HEK293 (cell line): ENCODE measurements at regions not wholly inside any gene's neighbourhood (a gene's known extent, or its start where the extent isn't known, plus 50 kb on each side); places are given as distances from the start of the nearest gene placed in this dataset.

Experiments used
- CTCF ChIA-PET: fragments of 350-600 bp; formaldehyde crosslinking; extraction: SDS; loops from one replicate; lab custom pipeline; 2021; ENCODE audit warnings: antibody characterized with exemption; lab: Yijun Ruan, JAX
- POLR2A ChIA-PET: fragments of 300-600 bp; formaldehyde crosslinking; extraction: SDS; loops from one replicate; lab custom pipeline; 2020; ENCODE audit warnings: antibody characterized with exemption, inconsistent platforms; lab: Yijun Ruan, JAX
- H3K27ac ChIP-seq: fragments of 200-500 bp; sonication (Bioruptor generic); 2 replicates; pipeline ENCODE4 v1.5.1; 2014; ENCODE audit warnings: low read depth, low read length, control low read depth, inconsistent platforms; ENCODE audit errors: extremely low read depth
- H3K36me3 ChIP-seq, 2 experiments: fragments of 200-500 bp in 1 of 2; sonication (Bioruptor generic) in 1 of 2; 1 replicate in 1 of 2; 2 replicates in 1 of 2; pipeline ENCODE4 v1.5.1; 2014 to 2017; ENCODE audit warnings: inconsistent platforms in 2 of 2, low read length in 2 of 2; ENCODE audit not compliant: control insufficient read depth in 2 of 2, insufficient read depth in 1 of 2
- H3K4me1 ChIP-seq: fragments of 200-500 bp; sonication (Bioruptor generic); 2 replicates; pipeline ENCODE4 v1.5.1; 2014; ENCODE audit warnings: mild to moderate bottlenecking, low read length, inconsistent platforms; ENCODE audit not compliant: control insufficient read depth, insufficient read depth
- H3K4me3 ChIP-seq: 2 replicates; pipeline ENCODE4 v1.5.1; 2011; ENCODE audit warnings: low read depth, mild to moderate bottlenecking, control low read depth, low read length, moderate library complexity
- H3K9me3 ChIP-seq: fragments of 200-500 bp; sonication (Bioruptor generic); 2 replicates; pipeline ENCODE4 v1.5.1; 2014; ENCODE audit warnings: low read depth, low read length, inconsistent platforms; ENCODE audit not compliant: control insufficient read depth, insufficient read depth
- BCL11B ChIP-seq: fragments of 450-650 bp; formaldehyde crosslinking; IDR thresholded peaks from 2 replicates; pipeline ENCODE4 v1.5.1; 2016; ENCODE audit warnings: low read depth, missing biosample characterization, missing genetic modification characterization
- FEZF1 ChIP-seq: fragments of 450-650 bp; formaldehyde crosslinking; IDR thresholded peaks from 2 replicates; pipeline ENCODE4 v1.5.1; 2016; ENCODE audit warnings: missing biosample characterization, missing genetic modification characterization
- IKZF3 ChIP-seq: fragments of 450-650 bp; IDR thresholded peaks from 2 replicates; pipeline ENCODE4 v1.5.0; 2018; ENCODE audit warnings: missing biosample characterization, mild to moderate bottlenecking, missing genetic modification characterization, moderate library complexity
- KLF9 ChIP-seq: fragments of 450-650 bp; formaldehyde crosslinking; IDR thresholded peaks from 2 replicates; pipeline ENCODE4 v1.5.1; 2016; ENCODE audit warnings: missing biosample characterization, missing genetic modification characterization, low read depth
- TCF7L2 ChIP-seq: IDR thresholded peaks from 2 replicates; pipeline ENCODE4 v1.6.1; 2011; ENCODE audit warnings: low read depth, mild to moderate bottlenecking, inconsistent platforms, low read length, moderate library complexity, borderline replicate concordance
- ZNF148 ChIP-seq: fragments of 450-650 bp; formaldehyde crosslinking; IDR thresholded peaks from 2 replicates; pipeline ENCODE4 v1.5.0; 2017; ENCODE audit warnings: missing biosample characterization, missing genetic modification characterization, borderline replicate concordance
- ZNF157 ChIP-seq: fragments of 450-650 bp; formaldehyde crosslinking; IDR thresholded peaks from 2 replicates; pipeline ENCODE4 v1.5.1; 2016; ENCODE audit warnings: missing biosample characterization, missing genetic modification characterization
- ZNF175 ChIP-seq: fragments of 450-650 bp; formaldehyde crosslinking; IDR thresholded peaks from 2 replicates; pipeline ENCODE4 v1.5.1; 2016; ENCODE audit warnings: missing biosample characterization, missing genetic modification characterization
- ZNF350 ChIP-seq: fragments of 450-650 bp; formaldehyde crosslinking; IDR thresholded peaks from 2 replicates; pipeline ENCODE4 v1.5.0; 2017; ENCODE audit warnings: missing biosample characterization, mild to moderate bottlenecking, missing genetic modification characterization
- ZNF423 ChIP-seq: fragments of 450-650 bp; formaldehyde crosslinking; IDR thresholded peaks from 2 replicates; pipeline ENCODE4 v1.5.1; 2016; ENCODE audit warnings: missing biosample characterization, missing genetic modification characterization
- ZNF510 ChIP-seq: fragments of 450-650 bp; formaldehyde crosslinking; IDR thresholded peaks from 2 replicates; pipeline ENCODE4 v1.5.1; 2018; ENCODE audit warnings: mild to moderate bottlenecking, missing genetic modification characterization, missing biosample characterization; ENCODE audit not compliant: insufficient replicate concordance
- ZNF561 ChIP-seq: fragments of 450-650 bp; IDR thresholded peaks from 2 replicates; pipeline ENCODE4 v1.5.1; 2018; ENCODE audit warnings: missing biosample characterization, missing genetic modification characterization, borderline replicate concordance
- ZNF654 ChIP-seq: fragments of 450-650 bp; formaldehyde crosslinking; IDR thresholded peaks from 2 replicates; pipeline ENCODE4 v1.5.1; 2016; ENCODE audit warnings: low read depth, missing biosample characterization, missing genetic modification characterization
- ZNF664 ChIP-seq: fragments of 450-650 bp; formaldehyde crosslinking; IDR thresholded peaks from 2 replicates; pipeline ENCODE4 v1.5.1; 2016; ENCODE audit warnings: missing biosample characterization, missing genetic modification characterization
- ZNF747 ChIP-seq: fragments of 450-650 bp; formaldehyde crosslinking; IDR thresholded peaks from 2 replicates; pipeline ENCODE4 v1.5.1; 2016; ENCODE audit warnings: missing biosample characterization, missing genetic modification characterization
- ZSCAN30 ChIP-seq: fragments of 450-650 bp; IDR thresholded peaks from 2 replicates; pipeline ENCODE4 v1.5.1; 2018; ENCODE audit warnings: missing biosample characterization, mild to moderate bottlenecking, missing genetic modification characterization, moderate library complexity
- TF ChIP-seq, protein P1 (sequence below): fragments of 450-650 bp; formaldehyde crosslinking; IDR thresholded peaks from 2 replicates; pipeline ENCODE4 v1.5.1; 2016; ENCODE audit warnings: missing biosample characterization, missing genetic modification characterization
- TF ChIP-seq, protein P2 (sequence below): fragments of 450-650 bp; formaldehyde crosslinking; IDR thresholded peaks from 2 replicates; pipeline ENCODE4 v1.5.1; 2016; ENCODE audit warnings: missing biosample characterization, missing genetic modification characterization, low read depth
- TF ChIP-seq, protein P3 (sequence below): fragments of 450-650 bp; formaldehyde crosslinking; IDR thresholded peaks from 2 replicates; pipeline ENCODE4 v1.5.1; 2016; ENCODE audit warnings: missing biosample characterization, missing genetic modification characterization
- TF ChIP-seq, protein P4 (sequence below): fragments of 450-650 bp; formaldehyde crosslinking; IDR thresholded peaks from 2 replicates; pipeline ENCODE4 v1.5.1; 2016; ENCODE audit warnings: missing biosample characterization, missing genetic modification characterization

- no peak for TF ChIP-seq FEZF1 (tag by site-specific recombination)
- TF ChIP-seq, protein P1, sequence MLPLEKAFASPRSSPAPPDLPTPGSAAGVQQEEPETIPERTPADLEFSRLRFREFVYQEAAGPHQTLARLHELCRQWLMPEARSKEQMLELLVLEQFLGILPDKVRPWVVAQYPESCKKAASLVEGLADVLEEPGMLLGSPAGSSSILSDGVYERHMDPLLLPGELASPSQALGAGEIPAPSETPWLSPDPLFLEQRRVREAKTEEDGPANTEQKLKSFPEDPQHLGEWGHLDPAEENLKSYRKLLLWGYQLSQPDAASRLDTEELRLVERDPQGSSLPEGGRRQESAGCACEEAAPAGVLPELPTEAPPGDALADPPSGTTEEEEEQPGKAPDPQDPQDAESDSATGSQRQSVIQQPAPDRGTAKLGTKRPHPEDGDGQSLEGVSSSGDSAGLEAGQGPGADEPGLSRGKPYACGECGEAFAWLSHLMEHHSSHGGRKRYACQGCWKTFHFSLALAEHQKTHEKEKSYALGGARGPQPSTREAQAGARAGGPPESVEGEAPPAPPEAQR = no peak
- TF ChIP-seq BCL11B (tag by site-specific recombination) = no peak
- TF ChIP-seq ZNF747 = no peak
- TF ChIP-seq TCF7L2 = no peak
- TF ChIP-seq IKZF3 (tag by site-specific recombination) = no peak
- TF ChIP-seq ZNF561 (tag by site-specific recombination) = no peak
- TF ChIP-seq ZNF350 (tag by site-specific recombination) = no peak
- TF ChIP-seq, protein P2, sequence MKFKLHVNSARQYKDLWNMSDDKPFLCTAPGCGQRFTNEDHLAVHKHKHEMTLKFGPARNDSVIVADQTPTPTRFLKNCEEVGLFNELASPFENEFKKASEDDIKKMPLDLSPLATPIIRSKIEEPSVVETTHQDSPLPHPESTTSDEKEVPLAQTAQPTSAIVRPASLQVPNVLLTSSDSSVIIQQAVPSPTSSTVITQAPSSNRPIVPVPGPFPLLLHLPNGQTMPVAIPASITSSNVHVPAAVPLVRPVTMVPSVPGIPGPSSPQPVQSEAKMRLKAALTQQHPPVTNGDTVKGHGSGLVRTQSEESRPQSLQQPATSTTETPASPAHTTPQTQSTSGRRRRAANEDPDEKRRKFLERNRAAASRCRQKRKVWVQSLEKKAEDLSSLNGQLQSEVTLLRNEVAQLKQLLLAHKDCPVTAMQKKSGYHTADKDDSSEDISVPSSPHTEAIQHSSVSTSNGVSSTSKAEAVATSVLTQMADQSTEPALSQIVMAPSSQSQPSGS = no peak
- TF ChIP-seq, protein P3, sequence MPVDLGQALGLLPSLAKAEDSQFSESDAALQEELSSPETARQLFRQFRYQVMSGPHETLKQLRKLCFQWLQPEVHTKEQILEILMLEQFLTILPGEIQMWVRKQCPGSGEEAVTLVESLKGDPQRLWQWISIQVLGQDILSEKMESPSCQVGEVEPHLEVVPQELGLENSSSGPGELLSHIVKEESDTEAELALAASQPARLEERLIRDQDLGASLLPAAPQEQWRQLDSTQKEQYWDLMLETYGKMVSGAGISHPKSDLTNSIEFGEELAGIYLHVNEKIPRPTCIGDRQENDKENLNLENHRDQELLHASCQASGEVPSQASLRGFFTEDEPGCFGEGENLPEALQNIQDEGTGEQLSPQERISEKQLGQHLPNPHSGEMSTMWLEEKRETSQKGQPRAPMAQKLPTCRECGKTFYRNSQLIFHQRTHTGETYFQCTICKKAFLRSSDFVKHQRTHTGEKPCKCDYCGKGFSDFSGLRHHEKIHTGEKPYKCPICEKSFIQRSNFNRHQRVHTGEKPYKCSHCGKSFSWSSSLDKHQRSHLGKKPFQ = no peak
- TF ChIP-seq ZSCAN30 = no peak
- TF ChIP-seq, protein P4, sequence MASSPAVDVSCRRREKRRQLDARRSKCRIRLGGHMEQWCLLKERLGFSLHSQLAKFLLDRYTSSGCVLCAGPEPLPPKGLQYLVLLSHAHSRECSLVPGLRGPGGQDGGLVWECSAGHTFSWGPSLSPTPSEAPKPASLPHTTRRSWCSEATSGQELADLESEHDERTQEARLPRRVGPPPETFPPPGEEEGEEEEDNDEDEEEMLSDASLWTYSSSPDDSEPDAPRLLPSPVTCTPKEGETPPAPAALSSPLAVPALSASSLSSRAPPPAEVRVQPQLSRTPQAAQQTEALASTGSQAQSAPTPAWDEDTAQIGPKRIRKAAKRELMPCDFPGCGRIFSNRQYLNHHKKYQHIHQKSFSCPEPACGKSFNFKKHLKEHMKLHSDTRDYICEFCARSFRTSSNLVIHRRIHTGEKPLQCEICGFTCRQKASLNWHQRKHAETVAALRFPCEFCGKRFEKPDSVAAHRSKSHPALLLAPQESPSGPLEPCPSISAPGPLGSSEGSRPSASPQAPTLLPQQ (tag by site-specific recombination) = no peak
- no peak for TF ChIP-seq ZNF510
- TF ChIP-seq ZNF654 = no peak
- TF ChIP-seq ZNF148 (tag by site-specific recombination) = no peak
- TF ChIP-seq KLF9 (tag by site-specific recombination) = no peak
- no peak for TF ChIP-seq ZNF175 (tag by site-specific recombination)
- TF ChIP-seq ZNF423 (tag by site-specific recombination) = no peak
- TF ChIP-seq ZNF664 (tag by site-specific recombination) = no peak
- TF ChIP-seq ZNF157 = no peak
- Histone ChIP-seq H3K4me3 (no peak overlapping the region), H3K4me1 (no peaks in the 10 kb centered on the region), H3K36me3 (no peaks in the 10 kb centered on the region), H3K9me3 (no peaks in the 10 kb centered on the region), H3K27ac (no peak overlapping the region)
- ChIA-PET POLR2A (no interaction called here), CTCF (no interaction called here)
These were observed 309.3 kb upstream of the MYT1L start for GRCh38 chr2:2640371-2640770.
